D721Med (cell line): ENCODE measurements at regions not wholly inside any gene's neighbourhood (a gene's known extent, or its start where the extent isn't known, plus 50 kb on each side); places are given as distances from the start of the nearest gene placed in this dataset.

Experiments
- DNase-seq: peaks from one replicate; pipeline ENCODE4 v3.0.0; 2011; ENCODE audit warnings: low spot score; ENCODE audit not compliant: insufficient read length
- FAIRE-seq: peaks from 2 replicates; lab custom pipeline; 2011; peaks lifted over from hg19 to GRCh38; lab: Jason Lieb, UNC
- CTCF ChIP-seq: IDR thresholded peaks from 2 replicates; pipeline ENCODE4 v1.5.1; 2012; ENCODE audit warnings: mild to moderate bottlenecking, control low read depth; ENCODE audit not compliant: insufficient read depth; ENCODE audit errors: missing control alignments

- no peak for DNase-seq
- FAIRE-seq, result no peak
- no peak for TF ChIP-seq CTCF
Observed at GRCh38 chr17:13442361-13442760, 159.4 kb downstream of the HS3ST3A1 start.

DNA sequence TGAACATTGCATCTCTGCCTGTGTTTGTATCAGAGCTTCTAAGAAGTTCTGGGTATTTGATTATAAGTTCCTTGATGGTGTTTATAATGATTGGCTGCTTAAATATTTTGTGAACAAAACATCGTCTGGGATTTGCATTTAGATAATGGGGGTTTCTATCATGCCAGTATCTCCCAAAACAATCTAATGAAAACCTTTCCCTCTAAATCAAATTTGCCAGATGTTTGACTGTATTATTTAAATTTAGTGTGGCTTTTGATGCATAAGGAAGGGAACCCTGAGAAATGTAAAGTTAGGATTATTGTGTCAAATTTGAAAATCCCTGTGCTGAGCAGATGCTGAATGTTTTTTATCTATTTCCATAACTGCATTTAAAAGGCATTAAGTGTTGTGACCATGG, 159.9 kb downstream of the HS3ST3A1 start:
- DNase-seq, result no peak
- TF ChIP-seq CTCF, result no peak

DNA sequence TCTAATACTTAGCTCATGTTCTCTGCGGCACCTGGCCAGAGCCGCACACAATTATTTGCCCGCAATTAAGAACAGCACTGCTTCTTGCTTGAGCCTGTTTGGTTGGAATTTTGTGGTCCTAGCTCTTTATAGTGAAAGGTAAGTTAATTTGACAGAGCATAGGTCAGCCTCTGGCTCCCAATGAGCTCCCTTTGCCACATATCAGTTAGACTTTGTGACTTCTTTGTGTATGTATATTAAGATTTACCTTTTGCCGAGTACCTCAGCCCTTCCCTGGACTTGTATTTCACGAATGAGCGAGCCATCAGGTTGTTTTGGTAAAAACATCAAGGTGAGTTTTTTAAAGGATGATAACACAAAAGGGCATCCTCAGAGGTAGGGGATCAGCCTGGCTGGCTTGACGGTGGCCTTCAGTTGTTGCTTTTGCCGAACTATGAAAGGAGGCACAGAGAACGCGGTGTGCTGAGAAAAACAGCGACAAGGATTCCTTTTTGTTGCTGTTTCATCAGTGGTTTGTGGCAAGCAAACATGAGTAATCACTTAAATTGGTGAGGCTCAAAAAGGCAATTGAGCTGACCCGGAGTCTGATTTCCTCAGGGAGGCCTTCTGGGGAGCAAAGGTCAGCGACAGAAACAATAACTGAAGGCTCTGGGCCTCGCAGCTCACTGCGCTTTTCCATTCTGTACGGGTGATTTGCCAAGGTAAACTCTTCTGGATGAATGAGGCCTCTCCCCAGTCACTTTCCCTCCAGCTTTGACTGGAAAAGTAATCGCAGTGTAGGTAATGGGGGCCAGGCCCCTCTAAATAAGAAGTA, 163.6 kb downstream of the HS3ST3A1 start:
- no peak for DNase-seq
- FAIRE-seq, result no peak
- no peak for TF ChIP-seq CTCF

More for the DNA sequence above, 159.9 kb downstream of the HS3ST3A1 start:
- FAIRE-seq, result no peak

DNA sequence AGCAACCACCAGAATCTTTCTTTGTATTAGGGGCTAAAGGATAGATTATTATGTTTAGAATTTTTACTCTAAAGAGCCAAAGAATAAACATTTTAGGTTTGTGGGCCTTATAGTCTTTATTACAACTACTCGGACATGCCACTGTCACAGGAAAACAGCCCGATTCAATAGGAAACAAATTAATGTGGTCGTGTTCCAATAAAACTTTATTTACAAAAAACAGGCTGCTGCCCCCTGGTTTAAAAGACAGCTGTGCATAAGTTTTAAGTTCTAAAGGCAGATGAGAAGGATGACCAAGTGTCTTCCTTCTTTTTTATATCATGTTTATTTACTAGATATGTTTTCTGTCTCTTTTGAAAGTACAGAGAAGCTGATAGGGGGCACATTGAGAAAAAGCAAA, 166.5 kb downstream of the HS3ST3A1 start:
- FAIRE-seq (no peak), DNase-seq (no peak)
- no peak for TF ChIP-seq CTCF

DNA sequence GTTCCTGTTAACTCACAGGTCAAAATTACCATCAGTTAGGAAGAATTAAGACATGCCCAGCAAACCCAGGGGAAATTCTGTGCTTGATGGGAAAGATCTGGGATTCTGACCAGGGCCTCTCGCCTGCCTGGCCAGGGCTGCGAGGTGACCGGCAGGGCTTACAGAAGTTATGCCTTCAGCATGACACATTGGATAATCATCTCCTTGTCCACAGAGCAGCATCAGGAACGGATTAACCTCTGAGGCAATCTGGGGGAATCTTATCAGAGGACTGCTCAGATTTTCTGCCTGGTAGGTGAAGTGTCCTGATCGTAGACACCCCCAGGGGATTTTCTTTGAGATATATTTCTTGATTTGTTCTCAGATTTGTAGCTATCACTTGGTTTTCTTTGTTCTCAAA, 172.5 kb downstream of the HS3ST3A1 start:
- no peak for FAIRE-seq
- DNase-seq, result no peak
- TF ChIP-seq CTCF, result no peak

DNA sequence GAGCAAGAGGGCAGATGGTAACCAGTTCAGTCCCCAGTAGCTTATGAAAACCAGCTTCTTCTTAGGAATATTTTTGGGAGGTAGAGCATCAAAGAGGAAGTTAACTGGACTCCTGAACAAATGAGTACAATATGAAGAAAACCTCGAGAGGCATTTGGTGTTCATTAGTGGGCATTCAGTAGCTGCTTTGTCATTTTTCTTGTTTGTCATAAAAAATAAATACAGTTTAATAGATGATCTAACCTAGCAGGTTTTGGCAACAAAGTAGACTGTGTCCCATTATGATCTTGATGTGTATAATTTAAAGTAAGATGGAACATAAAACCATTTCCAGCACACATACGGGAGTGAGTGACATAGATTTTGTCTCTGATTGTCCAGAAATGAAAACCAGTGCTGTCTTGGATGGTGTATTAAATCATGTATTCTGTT, 173.1 kb downstream of the HS3ST3A1 start:
- TF ChIP-seq CTCF, result no peak
- DNase-seq (no peak), FAIRE-seq (no peak)

DNA sequence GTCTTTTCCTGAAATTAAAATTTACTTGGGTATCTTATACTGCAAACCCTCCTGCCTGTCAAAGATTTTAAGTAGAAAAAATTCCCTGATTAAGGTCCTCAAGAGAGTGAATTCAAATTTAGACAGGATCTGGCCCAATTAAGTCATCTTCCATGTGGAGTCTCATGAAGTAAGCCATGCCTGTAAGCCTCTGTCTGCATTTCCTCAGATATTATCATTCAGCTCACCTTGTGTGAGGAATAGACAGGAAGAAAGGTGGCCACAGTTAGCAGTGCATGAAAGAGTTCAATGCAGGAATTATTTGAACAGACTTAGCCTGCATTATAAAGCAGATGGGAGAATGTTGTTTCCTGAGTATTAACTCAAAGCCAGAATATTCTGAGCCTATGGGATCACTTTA, 174.7 kb downstream of the HS3ST3A1 start:
- FAIRE-seq (no peak), DNase-seq (no peak)
- TF ChIP-seq CTCF, result no peak
